ENCODE measurements at regions not wholly inside any gene's neighbourhood (a gene's known extent, or its start where the extent isn't known, plus 50 kb on each side); places are given as distances from the start of the nearest gene placed in this dataset.
A peak's percentile ranks its signal among the peaks of the same experiment; 100 is the strongest.

DNA sequence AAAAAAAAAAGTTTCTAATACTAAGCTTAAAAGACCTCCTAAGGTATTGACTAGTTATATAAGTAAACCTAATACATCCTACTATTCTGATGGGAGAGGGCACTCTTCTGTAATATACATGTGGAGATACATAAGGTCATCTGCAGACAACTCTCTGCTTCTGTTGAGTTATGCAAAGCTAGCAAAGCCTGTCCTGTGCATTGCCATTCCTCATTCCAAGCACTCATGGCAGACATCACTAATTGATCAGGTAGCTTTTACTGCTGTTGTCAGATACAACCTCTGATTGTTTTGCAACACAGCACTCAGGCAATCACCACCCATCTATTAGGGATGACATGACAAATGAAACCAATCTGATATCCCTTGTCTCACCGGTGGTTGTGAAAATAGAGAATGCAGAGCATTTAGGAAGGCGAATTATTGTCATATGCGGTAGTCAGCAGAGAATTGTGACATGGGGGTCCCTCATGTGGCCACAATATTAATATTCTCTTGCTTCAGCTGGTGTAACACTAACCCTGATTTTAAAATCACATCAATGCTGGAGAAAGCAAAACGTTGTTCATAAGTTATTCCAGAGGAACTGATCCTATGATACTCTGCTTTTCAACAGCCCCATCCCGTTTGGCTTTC lies 416.5 kb upstream of the GYPC start:
- H3K27ac Mint-ChIP-seq (ENCODE audit: low read depth, unreplicated experiment): no peak overlapping the region
- POLR2A ChIA-PET: no interaction called here
- TF ChIP-seq, protein P1, sequence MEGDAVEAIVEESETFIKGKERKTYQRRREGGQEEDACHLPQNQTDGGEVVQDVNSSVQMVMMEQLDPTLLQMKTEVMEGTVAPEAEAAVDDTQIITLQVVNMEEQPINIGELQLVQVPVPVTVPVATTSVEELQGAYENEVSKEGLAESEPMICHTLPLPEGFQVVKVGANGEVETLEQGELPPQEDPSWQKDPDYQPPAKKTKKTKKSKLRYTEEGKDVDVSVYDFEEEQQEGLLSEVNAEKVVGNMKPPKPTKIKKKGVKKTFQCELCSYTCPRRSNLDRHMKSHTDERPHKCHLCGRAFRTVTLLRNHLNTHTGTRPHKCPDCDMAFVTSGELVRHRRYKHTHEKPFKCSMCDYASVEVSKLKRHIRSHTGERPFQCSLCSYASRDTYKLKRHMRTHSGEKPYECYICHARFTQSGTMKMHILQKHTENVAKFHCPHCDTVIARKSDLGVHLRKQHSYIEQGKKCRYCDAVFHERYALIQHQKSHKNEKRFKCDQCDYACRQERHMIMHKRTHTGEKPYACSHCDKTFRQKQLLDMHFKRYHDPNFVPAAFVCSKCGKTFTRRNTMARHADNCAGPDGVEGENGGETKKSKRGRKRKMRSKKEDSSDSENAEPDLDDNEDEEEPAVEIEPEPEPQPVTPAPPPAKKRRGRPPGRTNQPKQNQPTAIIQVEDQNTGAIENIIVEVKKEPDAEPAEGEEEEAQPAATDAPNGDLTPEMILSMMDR (IDR thresholded peaks at IDR 0.05; ENCODE audit: unreplicated experiment): no peak
- H3K4me1 Mint-ChIP-seq (ENCODE audit: insufficient read depth, unreplicated experiment): no peaks in the 10 kb centered on the region
- no peaks in the 10 kb centered on the region for H3K36me3 Mint-ChIP-seq (ENCODE audit: insufficient read depth, unreplicated experiment)
- no peaks in the 10 kb centered on the region for H3K9me3 Mint-ChIP-seq (ENCODE audit: unreplicated experiment)
- no peak overlapping the region for H3K4me3 Mint-ChIP-seq (ENCODE audit: unreplicated experiment)
- H3K27me3 Mint-ChIP-seq (ENCODE audit: insufficient read depth, unreplicated experiment): no peaks in the 10 kb centered on the region
- CTCF ChIA-PET: interaction anchor here (0.7 kb wide), 2 partner anchors 457 to 1428 kb away, joined by 3 read pairs; no protein-coding TSS in a partner anchor
- intact Hi-C loops (cut with micrococcal nuclease): loop anchor here (1.0 kb wide), 1 partner anchor 494 kb away; no protein-coding TSS in a partner anchor
- DNase-seq (ENCODE audit: unreplicated experiment): no peak
- no TSS peak for BruUV-seq (replicated peaks)

DNA sequence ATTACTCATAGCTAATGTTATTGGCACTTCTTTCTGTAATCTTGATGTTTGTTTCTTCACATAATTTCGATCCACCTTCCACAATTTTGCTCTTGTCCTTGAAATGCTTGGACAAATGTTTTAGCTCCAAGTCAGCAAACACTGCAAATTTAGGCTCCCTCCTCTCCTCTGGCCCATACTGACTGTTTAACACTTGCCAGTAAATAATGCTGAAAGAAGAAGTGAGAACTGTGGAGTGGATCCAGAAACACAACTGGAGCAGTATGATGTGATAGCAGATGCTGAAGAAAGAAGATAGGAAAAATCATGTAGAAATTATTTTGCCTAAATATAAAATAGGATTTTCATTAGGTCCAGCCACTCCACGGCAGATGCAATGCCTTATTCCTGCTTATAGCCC lies 415.0 kb upstream of the GYPC start:
- TF ChIP-seq, protein P1 (IDR thresholded peaks at IDR 0.05; ENCODE audit: unreplicated experiment): no peak
- POLR2A ChIA-PET: no interaction called here
- Mint-ChIP-seq H3K4me1 (ENCODE audit: insufficient read depth, unreplicated experiment) (no peaks in the 10 kb centered on the region), H3K4me3 (ENCODE audit: unreplicated experiment) (no peak overlapping the region), H3K36me3 (ENCODE audit: insufficient read depth, unreplicated experiment) (no peaks in the 10 kb centered on the region), H3K27ac (ENCODE audit: low read depth, unreplicated experiment) (no peak overlapping the region), H3K27me3 (ENCODE audit: insufficient read depth, unreplicated experiment) (no peaks in the 10 kb centered on the region), H3K9me3 (ENCODE audit: unreplicated experiment) (no peaks in the 10 kb centered on the region)
- DNase-seq (ENCODE audit: unreplicated experiment): no peak
- intact Hi-C loops (cut with micrococcal nuclease): loop anchor here (5.0 kb wide), 1 partner anchor 801 kb away; no protein-coding TSS in a partner anchor
- CTCF ChIA-PET: interaction anchor here (0.5 to 0.6 kb wide), 2 partner anchors 47 to 469 kb away, joined by 3 read pairs; no protein-coding TSS in a partner anchor
- no TSS peak for BruUV-seq (replicated peaks)

DNA sequence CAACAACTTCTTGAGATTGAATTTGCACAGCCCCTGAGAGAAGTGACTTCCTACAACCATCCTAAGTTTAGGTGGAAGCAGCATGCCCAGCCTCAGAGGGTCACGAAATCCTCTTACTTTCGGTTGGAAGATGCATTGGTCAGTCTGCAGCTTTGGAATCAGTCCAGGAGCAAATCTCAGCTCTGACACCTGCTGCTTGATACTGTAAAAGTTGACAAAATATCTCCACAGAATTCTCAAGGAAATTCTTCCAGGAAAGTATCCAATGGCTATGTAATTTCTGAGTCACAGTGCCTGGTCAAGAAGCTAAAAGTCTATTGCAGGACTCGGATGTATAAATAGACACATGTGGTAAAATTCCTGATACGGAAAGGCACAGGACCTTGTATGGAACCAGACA lies 414.5 kb upstream of the GYPC start:
- no TSS peak for BruUV-seq (replicated peaks)
- no peaks in the 10 kb centered on the region for H3K9me3 Mint-ChIP-seq (ENCODE audit: unreplicated experiment)
- no peaks in the 10 kb centered on the region for H3K4me1 Mint-ChIP-seq (ENCODE audit: insufficient read depth, unreplicated experiment)
- no peak overlapping the region for H3K27ac Mint-ChIP-seq (ENCODE audit: low read depth, unreplicated experiment)
- no peak for DNase-seq (ENCODE audit: unreplicated experiment)
- H3K4me3 Mint-ChIP-seq (ENCODE audit: unreplicated experiment): no peak overlapping the region
- CTCF ChIA-PET: interaction anchor here (0.5 to 0.6 kb wide), 2 partner anchors 47 to 468 kb away, joined by 3 read pairs; no protein-coding TSS in a partner anchor
- intact Hi-C loops (cut with micrococcal nuclease): loop anchor here (5.0 kb wide), 1 partner anchor 801 kb away; no protein-coding TSS in a partner anchor
- H3K36me3 Mint-ChIP-seq (ENCODE audit: insufficient read depth, unreplicated experiment): no peaks in the 10 kb centered on the region
- TF ChIP-seq, protein P1 (IDR thresholded peaks at IDR 0.05; ENCODE audit: unreplicated experiment): no peak
- H3K27me3 Mint-ChIP-seq (ENCODE audit: insufficient read depth, unreplicated experiment): no peaks in the 10 kb centered on the region
- POLR2A ChIA-PET: no interaction called here

GRCh38 chr2:126244937-126245336 lies 411.0 kb upstream of the GYPC start:
- peak; percentile 63 for DNase-seq (ENCODE audit: unreplicated experiment)
- TF ChIP-seq, protein P1 (IDR thresholded peaks at IDR 0.05; ENCODE audit: unreplicated experiment): peak; percentile 39
- POLR2A ChIA-PET: interaction anchor here (1.1 kb wide), 1 partner anchor 17 kb away, joined by 3 read pairs; no protein-coding TSS in a partner anchor
- H3K9me3 Mint-ChIP-seq (ENCODE audit: unreplicated experiment): no peaks in the 10 kb centered on the region
- H3K36me3 Mint-ChIP-seq (ENCODE audit: insufficient read depth, unreplicated experiment): no peaks in the 10 kb centered on the region
- no TSS peak for BruUV-seq (replicated peaks)
- intact Hi-C loops (cut with micrococcal nuclease): loop anchor here (1.0 to 5.0 kb wide), 4 partner anchors 389 to 797 kb away; no protein-coding TSS in a partner anchor
- peaks cover 10% of the 10 kb centered on the region for H3K27me3 Mint-ChIP-seq (ENCODE audit: insufficient read depth, unreplicated experiment)
- H3K4me1 Mint-ChIP-seq (ENCODE audit: insufficient read depth, unreplicated experiment): no peaks in the 10 kb centered on the region
- H3K27ac Mint-ChIP-seq (ENCODE audit: low read depth, unreplicated experiment): no peak overlapping the region
- CTCF ChIA-PET: interaction anchor here (0.7 to 2.3 kb wide), 11 partner anchors 10 to 1566 kb away, joined by 3 to 9 read pairs (median 3); no protein-coding TSS in a partner anchor
- H3K4me3 Mint-ChIP-seq (ENCODE audit: unreplicated experiment): no peak overlapping the region

All from MCF 10A (cell line).